ENCODE measurements at regions not wholly inside any gene's neighbourhood (a gene's known extent, or its start where the extent isn't known, plus 50 kb on each side); places are given as distances from the start of the nearest gene placed in this dataset.

- TF ChIP-seq POLR2A (IDR thresholded peaks at IDR 0.05): no peak
- TF ChIP-seq CTCF (IDR thresholded peaks at IDR 0.05): no peak
- no peaks in the 10 kb centered on the region for H3K27me3 ChIP-seq
- no peak overlapping the region for H3K27ac ChIP-seq
- H3K9me3 ChIP-seq: no peaks in the 10 kb centered on the region
- no peak overlapping the region for H3K4me3 ChIP-seq
- DNase-seq (no peak), ATAC-seq (no peak)
- H3K36me3 ChIP-seq: no peaks in the 10 kb centered on the region
- H3K4me1 ChIP-seq: no peaks in the 10 kb centered on the region
- WGBS, 4 donors: 55 to 71% (median 64%) methylated on average over 3 of the region's 3 CpGs
- intact Hi-C loops (cut with DNase I): no loop called here
Measured at GRCh38 chr4:181427076-181427475, 816.1 kb upstream of the TENM3 start.

GRCh38 chr4:181431006-181431405, 812.2 kb upstream of the TENM3 start:
- WGBS, 4 donors: 27 to 43% (median 32%) methylated on average over 1 of the region's 1 CpG
- DNase-seq: no peak
- Histone ChIP-seq H3K36me3 (no peaks in the 10 kb centered on the region), H3K4me1 (no peaks in the 10 kb centered on the region), H3K9me3 (no peaks in the 10 kb centered on the region), H3K27me3 (no peaks in the 10 kb centered on the region), H3K4me3 (no peak overlapping the region), H3K27ac (no peak overlapping the region)
- TF ChIP-seq POLR2A (IDR thresholded peaks at IDR 0.05): no peak
- no peak for TF ChIP-seq CTCF (IDR thresholded peaks at IDR 0.05)
- no peak for ATAC-seq
- intact Hi-C loops (cut with DNase I): no loop called here

- H3K36me3 ChIP-seq: no peaks in the 10 kb centered on the region
- no peaks in the 10 kb centered on the region for H3K4me1 ChIP-seq
- no peak overlapping the region for H3K27ac ChIP-seq
- TF ChIP-seq POLR2A (IDR thresholded peaks at IDR 0.05) (no peak), CTCF (IDR thresholded peaks at IDR 0.05) (no peak)
- DNase-seq (no peak), ATAC-seq (no peak)
- no peak overlapping the region for H3K4me3 ChIP-seq
- H3K9me3 ChIP-seq: no peaks in the 10 kb centered on the region
- no peaks in the 10 kb centered on the region for H3K27me3 ChIP-seq
- 74 to 79% (median 76%) methylated on average over 3 of the region's 3 CpGs for WGBS, 4 donors
- intact Hi-C loops (cut with DNase I): no loop called here
Measured at GRCh38 chr4:181431661-181432060, 811.5 kb upstream of the TENM3 start.

- Histone ChIP-seq H3K9me3 (no peaks in the 10 kb centered on the region), H3K27ac (no peak overlapping the region), H3K36me3 (no peaks in the 10 kb centered on the region), H3K27me3 (no peaks in the 10 kb centered on the region), H3K4me3 (no peak overlapping the region), H3K4me1 (no peaks in the 10 kb centered on the region)
- 46 to 65% (median 51%) methylated on average over 6 of the region's 6 CpGs for WGBS, 4 donors
- DNase-seq: no peak
- no peak for TF ChIP-seq POLR2A (IDR thresholded peaks at IDR 0.05)
- intact Hi-C loops (cut with DNase I): no loop called here
- no peak for ATAC-seq
Measured at GRCh38 chr4:181432335-181432734, 810.9 kb upstream of the TENM3 start.

GRCh38 chr4:181437895-181438294, 805.3 kb upstream of the TENM3 start:
- intact Hi-C loops (cut with DNase I): no loop called here
- Histone ChIP-seq H3K4me1 (no peaks in the 10 kb centered on the region), H3K9me3 (no peaks in the 10 kb centered on the region), H3K27ac (no peak overlapping the region), H3K36me3 (no peaks in the 10 kb centered on the region), H3K4me3 (no peak overlapping the region), H3K27me3 (no peaks in the 10 kb centered on the region)
- ATAC-seq: no peak
- WGBS, 4 donors: 82 to 87% (median 85%) methylated on average over 7 of the region's 7 CpGs
- TF ChIP-seq CTCF (IDR thresholded peaks at IDR 0.05): no peak
- no peak for TF ChIP-seq POLR2A (IDR thresholded peaks at IDR 0.05)
- DNase-seq: no peak

Measured in heart left ventricle (tissue), 16 donors.